ENCODE measurements at regions not wholly inside any gene's neighbourhood (a gene's known extent, or its start where the extent isn't known, plus 50 kb on each side); places are given as distances from the start of the nearest gene placed in this dataset.

DNA sequence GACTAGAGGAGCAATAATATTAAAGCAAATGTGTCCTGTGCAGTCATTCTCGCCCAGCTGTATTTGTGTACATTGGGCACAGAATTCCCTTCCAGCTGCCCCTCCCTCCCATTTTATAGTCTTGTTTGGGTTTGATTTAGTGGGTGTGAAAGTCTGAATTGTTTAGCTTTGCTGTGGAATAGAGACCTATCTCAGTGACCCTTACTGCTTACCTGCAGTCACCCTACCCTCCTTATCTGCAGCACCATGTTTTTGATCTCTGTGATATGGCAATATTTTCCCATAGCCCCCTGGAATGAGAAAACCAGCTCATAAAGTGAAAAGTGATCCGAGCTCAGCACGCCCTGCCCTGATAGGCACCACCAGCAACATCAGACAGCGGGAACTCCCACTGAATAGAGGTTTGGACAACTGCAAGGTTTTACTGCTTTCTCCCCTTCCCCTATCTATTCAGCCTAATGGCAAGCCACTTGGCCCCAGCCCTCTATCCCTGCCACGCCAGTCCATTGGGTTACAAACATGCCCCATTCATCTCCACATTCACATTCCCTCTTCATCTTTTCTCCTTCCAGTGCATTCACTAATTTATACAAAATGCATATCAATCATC is 199.0 kb downstream of the ETS1 start:
- ATAC-seq (ENCODE audit: low FRiP score) = no peak
- DNase-seq (ENCODE audit: low spot score) = no peak
- no peak for TF ChIP-seq CTCF (IDR thresholded peaks at IDR 0.05)

DNA sequence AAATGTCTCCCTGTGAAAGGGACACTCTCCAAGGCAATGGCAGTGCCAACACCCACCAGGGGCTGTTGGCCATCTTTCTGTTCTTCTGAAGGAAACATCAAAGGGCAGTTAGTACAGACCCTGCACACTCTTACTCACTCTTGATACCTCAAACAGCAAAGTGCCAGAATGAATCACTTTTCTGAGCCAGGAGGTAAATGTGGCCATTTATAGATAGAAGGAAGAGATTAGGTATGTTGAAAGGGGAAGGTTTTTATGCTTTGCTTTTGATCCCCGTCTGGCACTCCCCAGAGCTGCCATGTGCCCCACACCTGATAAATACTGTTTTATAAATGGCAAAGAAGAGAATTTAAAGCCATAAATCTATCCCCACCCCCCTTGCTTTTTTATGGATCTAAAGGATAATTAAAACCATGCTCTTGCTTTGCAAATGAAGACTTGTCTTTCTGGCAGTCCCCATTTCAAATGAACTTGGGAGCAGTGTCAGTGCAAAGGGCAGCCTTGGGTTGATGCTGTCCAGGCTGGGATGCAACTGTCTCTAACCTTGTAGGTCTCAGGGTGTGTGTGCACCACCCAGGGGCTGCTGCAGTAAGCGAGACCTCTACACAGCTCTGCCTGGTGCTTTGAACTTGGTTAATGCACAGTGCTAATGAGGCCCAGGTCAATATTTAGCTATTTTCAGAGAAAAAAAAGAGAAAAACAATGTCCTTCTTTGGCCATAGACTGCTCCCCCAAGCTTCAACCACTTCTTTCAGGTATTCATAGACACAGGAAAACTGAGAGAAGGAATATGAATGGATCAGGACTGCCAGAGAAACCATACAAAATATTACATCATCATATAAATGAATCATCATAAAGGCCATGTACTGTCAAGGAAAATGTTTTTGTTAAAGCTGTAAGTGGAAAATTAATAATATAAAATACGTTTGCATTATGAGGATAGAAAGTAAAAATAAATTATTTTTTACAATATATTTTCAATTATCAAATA is 207.5 kb downstream of the ETS1 start:
- DNase-seq (ENCODE audit: low spot score) (no peak), ATAC-seq (ENCODE audit: low FRiP score) (no peak)
- no peak for TF ChIP-seq CTCF (IDR thresholded peaks at IDR 0.05)

DNA sequence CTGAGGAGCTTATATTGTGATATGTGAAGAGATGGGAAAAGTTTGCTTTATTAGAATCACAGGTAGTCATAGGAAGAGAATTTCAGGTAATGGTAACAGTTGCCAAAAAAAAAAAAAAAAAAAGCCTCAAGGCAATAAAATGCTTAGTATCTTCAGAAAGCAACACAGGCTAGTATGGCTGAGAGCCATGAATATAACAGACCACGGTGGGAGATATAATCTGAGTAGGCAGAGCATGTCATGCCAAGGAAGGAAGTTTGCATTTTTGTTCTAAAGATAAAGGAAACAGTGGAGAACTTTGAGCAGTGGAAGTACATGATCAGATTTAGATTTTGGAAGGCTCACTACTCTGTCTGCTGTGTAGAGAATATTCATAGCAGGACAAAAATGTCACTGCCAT is 211.4 kb downstream of the ETS1 start:
- DNase-seq (ENCODE audit: low spot score) (no peak), ATAC-seq (ENCODE audit: low FRiP score) (no peak)
- TF ChIP-seq CTCF (IDR thresholded peaks at IDR 0.05) = no peak

DNA sequence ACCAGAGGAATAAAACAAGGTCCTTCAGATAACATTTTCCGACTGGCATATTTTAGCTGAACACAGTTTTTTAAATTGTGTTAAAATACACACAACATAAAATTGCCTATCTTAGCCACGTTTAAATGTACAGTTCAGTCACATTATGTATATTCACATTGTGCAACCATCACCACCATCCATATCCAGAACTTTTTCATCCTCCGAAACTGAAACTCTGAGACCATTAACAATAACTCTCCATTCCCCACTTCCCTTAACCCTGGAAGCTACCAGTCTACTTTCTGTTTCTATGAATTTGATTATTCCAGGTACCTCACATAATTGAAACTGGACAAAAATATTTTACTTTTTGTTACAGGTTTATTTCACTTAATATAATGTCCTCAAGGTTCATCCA is 213.3 kb downstream of the ETS1 start:
- no peak for TF ChIP-seq CTCF (IDR thresholded peaks at IDR 0.05)
- ATAC-seq (ENCODE audit: low FRiP score) = no peak
- DNase-seq (ENCODE audit: low spot score) = no peak

GRCh38 chr11:128372977-128373376 is 214.4 kb downstream of the ETS1 start:
- no peak for ATAC-seq (ENCODE audit: low FRiP score)
- DNase-seq (ENCODE audit: low spot score) = no peak
- TF ChIP-seq CTCF (IDR thresholded peaks at IDR 0.05) = no peak

DNA sequence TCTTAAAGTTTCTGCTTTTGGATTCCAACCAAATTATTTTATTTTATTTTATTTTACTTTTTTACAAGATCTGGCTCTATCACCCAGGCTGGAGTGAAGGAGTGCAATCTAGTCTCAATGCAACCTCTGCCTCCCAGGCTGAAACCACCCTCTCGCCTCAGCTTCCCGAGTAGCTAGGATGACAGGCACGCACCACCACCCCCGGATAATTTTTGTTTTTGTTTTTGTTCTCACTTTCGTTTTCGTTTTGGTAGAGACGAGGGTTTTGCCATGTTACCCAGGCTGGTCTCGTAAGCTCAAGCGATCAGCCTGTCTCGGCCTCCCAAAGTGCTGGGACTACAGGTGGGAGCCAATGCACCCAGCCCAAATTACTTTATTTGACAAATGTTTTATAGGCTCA is 219.8 kb downstream of the ETS1 start:
- ATAC-seq (ENCODE audit: low FRiP score) (no peak), DNase-seq (ENCODE audit: low spot score) (no peak)
- TF ChIP-seq CTCF (IDR thresholded peaks at IDR 0.05) = no peak

All from omental fat pad (tissue), 3 donors.